GM10248 (cell line): ENCODE measurements at regions not wholly inside any gene's neighbourhood (a gene's known extent, or its start where the extent isn't known, plus 50 kb on each side); places are given as distances from the start of the nearest gene placed in this dataset.

Experiments
- CTCF ChIA-PET: fragments of 300-600 bp; sonication (Branson Sonifier 250); formaldehyde crosslinking; extraction: SDS; loops from one replicate; lab custom pipeline; 2021; ENCODE audit warnings: antibody characterized with exemption; lab: Yijun Ruan, JAX
- POLR2A ChIA-PET: fragments of 350-650 bp; sonication (Branson Sonifier 250); formaldehyde crosslinking; extraction: SDS; loops from one replicate; lab custom pipeline; 2020; ENCODE audit warnings: antibody characterized with exemption; lab: Yijun Ruan, JAX
- DNase-seq: peaks from one replicate; pipeline ENCODE4 v3.0.0; 2012; ENCODE audit errors: extremely low spot score
- TF ChIP-seq, protein P1 (sequence below): IDR thresholded peaks from 2 replicates; pipeline ENCODE4 v1.5.1; 2012; ENCODE audit warnings: mild to moderate bottlenecking, low read depth; ENCODE audit errors: extremely low read depth, missing control alignments, control extremely low read depth

DNA sequence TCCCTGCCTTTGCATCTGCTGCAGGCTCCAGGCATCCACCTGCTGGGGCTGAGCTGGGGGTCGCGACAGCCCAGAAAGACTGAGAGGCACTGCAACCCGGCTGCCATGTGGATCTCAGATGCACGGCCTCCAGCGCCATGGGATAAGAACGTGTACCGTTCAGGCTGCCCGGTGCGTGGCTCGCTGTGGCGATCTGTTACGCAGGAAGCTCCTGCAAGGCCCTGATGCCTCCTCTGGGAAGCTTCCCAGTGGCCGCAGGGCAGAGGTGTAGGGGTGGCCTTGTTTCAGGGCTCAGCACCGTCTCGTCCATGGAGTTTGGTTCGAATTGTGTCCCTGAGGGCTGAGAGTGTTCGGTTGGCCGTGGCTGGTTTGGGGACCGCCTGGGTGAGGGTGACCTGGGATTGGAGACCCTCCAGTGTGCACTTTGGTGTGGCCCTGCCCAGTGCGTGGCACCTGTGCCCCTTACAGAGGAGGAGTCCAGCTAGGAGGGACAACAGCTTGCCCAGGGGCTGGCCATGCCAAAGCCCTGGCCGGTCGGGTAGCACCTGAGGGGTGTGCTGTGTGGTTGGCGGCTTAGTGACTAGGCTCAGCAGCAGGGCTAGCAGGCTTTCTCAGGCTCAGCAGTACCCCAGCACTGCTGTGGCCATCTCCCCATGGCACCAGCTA is 1184.5 kb downstream of the BRD1 start:
- TF ChIP-seq, protein P1, sequence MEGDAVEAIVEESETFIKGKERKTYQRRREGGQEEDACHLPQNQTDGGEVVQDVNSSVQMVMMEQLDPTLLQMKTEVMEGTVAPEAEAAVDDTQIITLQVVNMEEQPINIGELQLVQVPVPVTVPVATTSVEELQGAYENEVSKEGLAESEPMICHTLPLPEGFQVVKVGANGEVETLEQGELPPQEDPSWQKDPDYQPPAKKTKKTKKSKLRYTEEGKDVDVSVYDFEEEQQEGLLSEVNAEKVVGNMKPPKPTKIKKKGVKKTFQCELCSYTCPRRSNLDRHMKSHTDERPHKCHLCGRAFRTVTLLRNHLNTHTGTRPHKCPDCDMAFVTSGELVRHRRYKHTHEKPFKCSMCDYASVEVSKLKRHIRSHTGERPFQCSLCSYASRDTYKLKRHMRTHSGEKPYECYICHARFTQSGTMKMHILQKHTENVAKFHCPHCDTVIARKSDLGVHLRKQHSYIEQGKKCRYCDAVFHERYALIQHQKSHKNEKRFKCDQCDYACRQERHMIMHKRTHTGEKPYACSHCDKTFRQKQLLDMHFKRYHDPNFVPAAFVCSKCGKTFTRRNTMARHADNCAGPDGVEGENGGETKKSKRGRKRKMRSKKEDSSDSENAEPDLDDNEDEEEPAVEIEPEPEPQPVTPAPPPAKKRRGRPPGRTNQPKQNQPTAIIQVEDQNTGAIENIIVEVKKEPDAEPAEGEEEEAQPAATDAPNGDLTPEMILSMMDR, result no peak
- DNase-seq, result no peak
- ChIA-PET CTCF (no interaction called here), POLR2A (no interaction called here)

DNA sequence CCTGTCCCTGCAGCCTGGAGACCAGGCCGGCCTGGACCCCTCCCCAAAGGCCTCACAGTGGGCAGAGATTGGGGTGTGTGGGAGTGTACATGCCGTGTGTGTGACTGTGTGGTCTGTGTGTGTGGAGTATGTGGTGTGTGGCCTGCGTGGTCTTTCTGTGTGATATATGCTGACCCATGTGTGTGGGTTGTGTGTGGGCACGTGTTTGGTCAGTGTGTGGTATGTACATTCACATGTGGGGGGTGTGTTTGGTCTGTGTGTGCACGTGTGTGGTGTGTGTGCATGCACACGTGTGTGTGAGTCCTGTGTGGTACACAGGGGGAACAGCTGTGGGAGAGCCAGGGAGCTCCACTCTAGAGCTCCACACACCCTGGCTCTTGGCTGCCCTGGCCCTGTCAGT is 1185.1 kb downstream of the BRD1 start:
- POLR2A ChIA-PET, result no interaction called here
- TF ChIP-seq, protein P1, result no peak
- CTCF ChIA-PET, result no interaction called here
- no peak for DNase-seq

DNA sequence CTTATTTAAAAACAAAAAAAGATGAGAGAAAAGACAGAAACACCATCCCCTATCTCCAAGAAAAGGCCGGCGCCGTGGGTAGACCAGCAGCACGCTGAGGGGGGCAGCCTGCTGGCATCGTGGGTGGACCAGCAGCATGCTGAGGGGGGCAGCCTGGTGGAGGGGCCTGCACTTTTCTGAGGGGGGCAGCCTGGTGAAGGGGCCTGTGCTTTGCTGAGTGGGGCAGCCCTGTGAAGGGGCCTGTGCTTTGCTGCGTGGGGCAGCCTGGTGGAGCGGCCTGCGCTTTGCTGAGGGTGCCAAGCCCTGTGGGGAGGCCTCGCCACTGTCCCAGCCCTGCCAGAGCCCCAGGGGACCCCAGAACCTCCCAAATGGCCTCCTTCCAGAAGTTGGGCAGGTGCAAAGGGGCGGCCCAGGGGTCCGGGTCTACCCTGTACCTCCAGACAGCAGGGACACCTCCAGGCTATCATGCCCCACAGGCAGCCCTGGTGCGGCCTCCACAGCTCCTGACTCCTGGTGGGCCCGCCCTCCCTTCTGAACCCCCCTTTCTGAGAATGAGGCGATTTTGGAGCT is 1185.7 kb downstream of the BRD1 start:
- no peak for DNase-seq
- CTCF ChIA-PET, result no interaction called here
- TF ChIP-seq, protein P1, result no peak
- POLR2A ChIA-PET, result no interaction called here

DNA sequence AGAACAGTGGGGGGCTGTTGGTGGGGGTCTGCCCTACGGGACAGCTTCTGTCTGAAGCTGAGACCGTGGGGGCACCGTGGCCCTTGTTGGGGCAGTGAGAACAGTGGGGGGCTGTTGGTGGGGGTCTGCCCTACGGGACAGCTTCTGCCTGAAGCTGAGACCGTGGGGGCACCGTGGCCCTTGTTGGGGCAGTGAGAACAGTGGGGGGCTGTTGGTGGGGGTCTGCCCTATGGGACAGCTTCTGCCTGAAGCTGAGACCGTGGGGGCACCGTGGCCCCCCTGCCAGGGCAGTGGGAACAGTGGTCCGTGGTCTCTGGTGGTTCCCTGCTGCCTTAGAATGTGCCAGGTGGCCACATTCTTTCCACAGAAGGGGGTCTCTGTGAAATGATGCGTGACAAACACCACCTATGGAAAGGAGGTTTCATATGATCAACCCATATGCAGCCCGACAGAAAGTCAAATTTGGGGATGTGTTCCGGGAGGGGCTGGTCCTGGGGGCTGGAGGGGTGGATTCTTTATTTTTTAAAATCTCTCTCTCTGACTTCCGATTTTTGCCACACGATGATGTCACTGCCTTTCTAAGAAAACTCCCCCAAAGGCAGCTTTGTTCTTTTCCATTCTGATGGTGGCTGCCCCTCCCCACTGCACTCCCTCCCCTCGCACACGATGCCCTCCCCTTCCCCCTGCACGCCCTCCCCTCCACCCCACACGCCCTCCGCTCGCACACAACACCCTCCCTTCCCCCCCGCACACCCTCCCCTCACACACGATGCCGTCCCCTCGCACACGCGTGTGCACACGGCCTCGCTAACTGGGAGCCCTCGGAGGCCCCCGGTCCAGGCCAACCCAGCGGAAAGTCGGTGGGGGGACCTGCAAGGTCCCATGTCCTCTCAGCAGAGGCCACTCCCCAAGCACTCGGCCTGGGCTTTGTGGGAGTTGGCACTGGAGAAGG is 1186.5 kb downstream of the BRD1 start:
- TF ChIP-seq, protein P1, result no peak
- DNase-seq, result no peak
- POLR2A ChIA-PET, result no interaction called here
- CTCF ChIA-PET, result no interaction called here

DNA sequence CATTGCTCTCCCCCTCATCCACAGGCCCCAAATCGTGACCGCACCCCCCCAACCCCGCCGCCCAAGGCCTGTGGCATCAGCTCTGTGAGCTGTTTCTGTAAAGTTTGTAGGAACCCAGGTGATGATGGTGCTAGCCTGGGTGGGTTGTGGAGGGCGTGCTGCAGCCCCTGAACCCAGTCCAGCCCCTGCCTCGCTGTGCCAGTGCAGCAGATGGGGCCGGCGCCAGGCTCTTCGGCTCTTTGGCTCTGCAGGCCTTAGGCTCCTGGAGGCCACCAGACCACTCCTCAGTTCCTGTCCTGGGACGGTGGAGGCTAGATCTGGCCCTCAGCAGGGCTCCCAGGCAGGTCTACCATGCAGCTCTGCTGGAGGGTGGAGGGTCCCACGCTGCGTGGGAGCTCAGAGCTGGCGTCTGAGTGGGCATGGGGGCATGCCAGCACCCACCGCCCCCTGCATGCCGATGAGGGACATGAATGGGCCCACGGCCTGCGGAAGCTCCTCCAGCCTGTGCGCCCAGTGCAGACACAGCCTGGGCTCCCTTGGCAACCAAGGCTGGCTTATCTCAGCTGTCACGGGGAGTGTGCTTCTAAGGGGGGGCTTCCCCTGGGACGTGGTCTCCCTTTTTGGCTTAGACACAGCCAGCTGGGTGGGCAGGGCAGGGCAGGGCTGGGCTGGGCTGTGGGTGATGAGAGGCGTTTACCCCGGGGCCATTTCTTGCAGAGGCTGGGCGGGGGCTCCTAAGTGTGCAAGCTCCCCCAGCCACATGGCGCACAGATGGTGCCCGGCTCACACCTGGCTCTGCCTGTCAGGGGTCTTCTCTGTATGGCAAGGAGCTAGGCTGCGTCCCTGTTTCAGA is 1187.6 kb downstream of the BRD1 start:
- DNase-seq, result no peak
- POLR2A ChIA-PET, result no interaction called here
- TF ChIP-seq, protein P1, result no peak
- CTCF ChIA-PET, result no interaction called here
